ENCODE measurements at regions not wholly inside any gene's neighbourhood (a gene's known extent, or its start where the extent isn't known, plus 50 kb on each side); places are given as distances from the start of the nearest gene placed in this dataset.

GRCh38 chr1:104072915-104073371 lies 323.2 kb downstream of the AMY1C start:
- no peak for TF ChIP-seq CTCF (IDR thresholded peaks at IDR 0.05)
- no peak for TF ChIP-seq POLR2A (IDR thresholded peaks at IDR 0.05)

Data from testis (tissue), 2 donors.